ENCODE measurements at regions not wholly inside any gene's neighbourhood (a gene's known extent, or its start where the extent isn't known, plus 50 kb on each side); places are given as distances from the start of the nearest gene placed in this dataset.
"Not testable (repeated sequence)": the region's sequence is repeated elsewhere in the genome, so short reads cannot be mapped to it uniquely, and the experiment has no call there.

DNA sequence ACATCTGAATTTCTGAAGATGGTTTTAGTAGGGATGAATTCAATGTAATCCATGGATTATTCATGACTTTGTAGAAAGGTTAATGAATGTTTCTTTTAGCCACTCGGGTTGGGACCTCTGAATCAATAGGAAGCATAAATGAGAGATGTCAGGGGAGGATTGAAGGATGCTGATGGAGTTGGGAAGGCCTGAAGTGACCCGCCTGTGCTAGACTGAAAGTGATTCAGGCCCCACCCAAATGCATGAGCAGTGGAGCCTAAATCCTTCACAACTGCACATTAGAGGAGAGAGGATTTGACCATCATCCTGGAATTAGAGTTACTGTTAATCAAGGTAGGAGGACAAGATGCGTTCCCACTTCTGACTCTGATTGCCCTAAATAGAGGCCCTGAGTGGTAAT lies 162.2 kb upstream of the PTPN20 start:
- not testable (repeated sequence) for DNase-seq (ENCODE audit: low spot score)

GRCh38 chr10:46749470-46749869 lies 161.8 kb upstream of the PTPN20 start:
- DNase-seq (ENCODE audit: low spot score) = not testable (repeated sequence)

DNA sequence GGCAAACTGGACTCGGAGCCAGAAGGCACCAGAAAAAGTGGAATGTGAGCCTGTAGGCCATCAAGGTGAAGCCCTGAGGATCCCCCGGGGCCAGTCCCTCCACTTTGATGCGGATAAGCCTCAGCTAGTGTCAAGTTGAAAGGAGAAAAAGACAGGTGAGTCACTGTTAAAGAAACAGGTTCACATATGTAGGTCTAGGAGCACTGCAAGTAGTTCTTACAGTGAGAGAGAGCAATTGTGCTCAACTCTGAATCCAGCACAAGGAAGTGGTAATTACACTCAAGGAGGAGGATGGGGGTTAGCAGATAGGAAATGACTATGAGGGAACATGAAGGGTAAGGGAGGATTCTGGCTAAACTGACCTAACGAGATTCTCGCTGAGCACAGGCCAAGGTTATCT lies 157.5 kb upstream of the PTPN20 start:
- not testable (repeated sequence) for DNase-seq (ENCODE audit: low spot score)

GRCh38 chr10:46761471-46761870 lies 149.8 kb upstream of the PTPN20 start:
- not testable (repeated sequence) for DNase-seq (ENCODE audit: low spot score)

GRCh38 chr10:46768515-46769291 lies 142.5 kb upstream of the PTPN20 start:
- DNase-seq (ENCODE audit: low spot score) = not testable (repeated sequence)

DNA sequence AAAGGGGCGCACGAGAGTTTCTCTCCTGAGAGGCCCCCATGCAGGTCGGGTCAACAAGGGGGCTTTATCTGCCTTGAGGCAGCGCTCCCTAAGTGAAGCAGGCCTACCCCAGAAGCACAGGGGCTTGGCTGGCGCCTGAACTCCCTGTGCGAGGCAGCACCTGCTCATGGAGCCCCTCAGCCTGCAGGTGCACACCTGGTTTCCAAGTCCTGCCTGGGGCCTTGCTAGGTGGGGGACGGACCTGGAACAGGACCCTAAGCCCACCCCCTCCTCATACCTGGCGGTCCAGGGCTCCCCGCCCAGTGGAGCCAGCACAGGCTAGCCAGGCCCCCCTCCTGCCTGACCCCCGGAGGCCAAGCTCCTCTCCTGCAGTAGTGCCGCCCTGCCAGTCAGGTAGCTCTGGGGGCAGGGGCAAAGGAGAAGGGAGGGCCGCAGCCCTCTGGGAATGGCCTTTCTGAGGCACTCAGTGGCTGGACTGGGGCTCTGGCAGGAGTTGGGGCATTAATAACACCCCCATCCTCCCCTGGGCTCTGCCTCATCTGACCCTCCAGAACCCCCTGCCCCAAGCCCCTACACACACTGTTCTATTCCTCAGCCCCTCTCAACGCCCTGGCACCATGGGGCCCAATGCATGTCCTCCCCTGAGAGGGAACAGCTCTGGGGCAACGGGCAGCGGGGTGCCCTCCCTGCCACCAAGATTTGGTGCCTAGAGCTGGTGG lies 137.9 kb upstream of the PTPN20 start:
- not testable (repeated sequence) for DNase-seq (ENCODE audit: low spot score)

DNA sequence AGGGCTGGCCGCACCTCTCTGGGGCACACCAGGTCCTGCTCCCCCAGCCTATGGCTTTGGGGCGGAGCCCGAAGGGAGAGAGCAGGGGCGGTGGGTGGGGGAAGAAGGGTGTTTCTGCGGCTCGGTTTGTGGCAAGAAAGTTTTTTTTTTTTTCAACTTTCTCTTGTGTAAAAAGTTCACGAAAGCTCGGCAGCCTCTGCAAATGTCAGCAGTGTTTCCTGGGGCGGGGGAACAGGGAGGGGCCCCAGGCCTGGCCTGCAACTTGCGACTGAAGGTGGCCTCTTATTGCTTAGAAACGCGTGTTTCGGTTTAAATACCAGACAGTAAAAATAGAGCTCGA lies 137.4 kb upstream of the PTPN20 start:
- DNase-seq (ENCODE audit: low spot score) = peak; percentile 2

GRCh38 chr10:46774366-46774765 lies 136.9 kb upstream of the PTPN20 start:
- DNase-seq (ENCODE audit: low spot score) = not testable (repeated sequence)

DNA sequence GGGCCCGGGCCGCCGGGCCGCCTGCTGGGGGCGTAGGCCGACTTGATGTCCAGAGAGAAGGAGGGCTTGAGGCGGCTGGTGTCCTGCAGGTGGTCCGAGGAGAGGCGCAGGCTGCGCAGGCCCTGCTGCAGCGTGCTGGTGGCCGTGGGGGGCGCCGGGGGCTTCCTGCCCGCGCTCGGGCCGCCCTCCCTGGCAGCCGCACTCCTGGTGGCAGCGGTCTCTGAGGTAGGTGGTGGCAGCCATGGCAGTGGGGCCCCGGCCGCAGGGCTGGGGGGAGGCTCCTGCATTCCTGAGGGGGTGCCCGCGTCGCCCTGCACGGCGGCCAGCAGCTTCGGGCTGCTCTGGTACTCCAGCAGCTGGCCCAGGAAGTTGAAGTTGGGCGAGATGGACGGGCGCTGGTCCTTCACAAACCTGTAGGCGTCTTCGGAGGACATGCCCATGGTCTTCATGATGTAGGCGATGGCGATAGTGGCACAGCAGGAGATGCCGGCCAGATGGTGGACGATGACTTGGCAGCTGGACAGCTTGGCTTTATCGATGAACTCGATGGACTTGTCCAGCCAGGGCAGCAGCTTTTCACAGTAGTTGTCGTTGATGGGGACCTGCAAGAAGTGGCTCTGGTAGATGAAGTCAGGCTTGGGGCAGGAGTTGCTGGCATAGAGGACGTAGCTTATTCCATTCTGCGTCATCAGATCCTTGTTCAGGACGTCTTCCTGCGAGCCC lies 136.1 kb upstream of the PTPN20 start:
- DNase-seq (ENCODE audit: low spot score) = not testable (repeated sequence)

GRCh38 chr10:46775668-46776059 lies 135.6 kb upstream of the PTPN20 start:
- not testable (repeated sequence) for DNase-seq (ENCODE audit: low spot score)

DNA sequence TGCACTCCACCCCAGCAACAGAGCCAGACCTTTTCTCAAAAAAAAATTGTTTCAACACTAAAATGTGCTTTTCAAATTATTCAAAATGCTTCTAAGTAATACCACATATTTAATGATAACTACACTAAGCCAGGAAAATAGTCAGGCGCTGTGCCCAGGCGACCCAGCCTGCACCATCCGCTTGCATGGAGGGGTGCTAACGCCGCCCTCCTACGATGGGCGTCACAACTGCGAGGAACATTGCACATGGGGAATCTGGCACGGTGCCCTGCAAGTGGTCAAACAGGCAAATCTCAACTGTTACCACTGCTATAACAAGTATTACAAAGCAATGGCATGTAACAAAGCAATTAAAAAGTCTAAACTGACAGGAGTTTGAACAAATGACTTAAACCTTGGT lies 131.7 kb upstream of the PTPN20 start:
- not testable (repeated sequence) for DNase-seq (ENCODE audit: low spot score)

- DNase-seq (ENCODE audit: low spot score) = not testable (repeated sequence)
These were observed 131.1 kb upstream of the PTPN20 start for GRCh38 chr10:46780164-46780563.

DNA sequence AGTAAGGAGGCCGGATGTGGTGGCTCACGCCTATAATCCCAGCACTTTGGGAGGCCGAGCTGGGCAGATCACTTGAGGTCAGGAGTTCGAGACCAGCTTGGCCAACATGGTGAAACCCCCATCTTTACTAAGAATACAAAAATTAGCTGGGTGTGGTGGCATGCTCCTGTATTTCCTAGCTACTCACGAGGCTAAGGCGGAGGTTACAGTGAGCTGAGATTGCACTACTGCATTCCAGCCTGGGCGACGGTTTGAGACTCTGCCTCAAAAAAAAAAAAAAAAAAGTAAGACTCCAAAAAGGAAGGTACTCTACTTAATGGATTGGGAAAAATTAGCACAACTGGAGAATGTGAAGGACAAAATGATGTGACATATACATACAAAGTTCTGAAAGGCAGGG lies 130.2 kb upstream of the PTPN20 start:
- not testable (repeated sequence) for DNase-seq (ENCODE audit: low spot score)

DNA sequence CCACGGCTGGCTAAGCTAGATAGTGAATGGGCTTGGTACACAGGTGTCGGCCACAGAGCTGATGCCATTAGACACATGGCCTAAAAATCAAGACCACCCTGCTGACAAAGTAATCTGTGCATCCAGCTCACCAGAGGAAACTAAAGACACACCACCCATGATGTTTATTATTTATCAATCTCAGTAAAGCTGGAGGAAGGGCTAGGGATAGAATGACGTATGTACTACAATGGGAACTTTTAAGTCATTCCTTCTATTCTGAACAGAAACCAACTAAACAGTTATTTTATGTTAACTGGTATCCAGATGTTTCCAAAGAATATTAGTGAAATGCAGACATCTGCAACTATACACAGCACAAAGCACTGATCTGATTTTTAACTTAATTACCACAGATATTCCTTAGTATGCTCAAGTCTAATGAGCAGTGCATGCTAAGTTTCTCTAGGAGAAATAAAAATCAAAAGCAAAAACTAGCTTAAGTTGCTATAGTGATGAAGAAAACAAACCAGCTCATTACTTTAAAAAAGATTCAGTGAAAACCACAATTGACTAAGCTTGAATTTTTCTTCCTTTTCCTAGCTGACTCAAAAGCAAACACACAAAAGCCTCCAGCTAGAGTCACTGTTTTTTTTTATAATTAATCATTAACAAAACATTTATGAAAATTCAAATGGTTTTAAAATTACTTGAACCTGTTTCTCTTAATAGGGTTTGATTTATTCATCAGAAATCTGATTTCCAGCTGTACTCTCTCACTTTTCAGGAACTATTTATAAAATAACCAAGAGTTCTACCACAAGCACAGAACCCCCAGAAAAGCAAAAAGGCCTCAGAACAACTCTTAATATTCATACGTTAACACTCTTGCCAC lies 129.0 kb upstream of the PTPN20 start:
- not testable (repeated sequence) for DNase-seq (ENCODE audit: low spot score)

GRCh38 chr10:46784665-46785064 lies 126.6 kb upstream of the PTPN20 start:
- DNase-seq (ENCODE audit: low spot score) = not testable (repeated sequence)

GRCh38 chr10:46786125-46786517 lies 125.1 kb upstream of the PTPN20 start:
- not testable (repeated sequence) for DNase-seq (ENCODE audit: low spot score)

GRCh38 chr10:46786518-46787320 lies 124.5 kb upstream of the PTPN20 start:
- DNase-seq (ENCODE audit: low spot score) = peak; percentile 55

GRCh38 chr10:46787321-46787615 lies 124.0 kb upstream of the PTPN20 start:
- DNase-seq (ENCODE audit: low spot score) = peak; percentile 14

GRCh38 chr10:46792657-46793357 lies 118.4 kb upstream of the PTPN20 start:
- not testable (repeated sequence) for DNase-seq (ENCODE audit: low spot score)

GRCh38 chr10:46796351-46796750 lies 114.9 kb upstream of the PTPN20 start:
- DNase-seq (ENCODE audit: low spot score) = not testable (repeated sequence)
